ENCODE measurements at regions not wholly inside any gene's neighbourhood (a gene's known extent, or its start where the extent isn't known, plus 50 kb on each side); places are given as distances from the start of the nearest gene placed in this dataset.
"Not testable (repeated sequence)": the region's sequence is repeated elsewhere in the genome, so short reads cannot be mapped to it uniquely, and the experiment has no call there.

- Mint-ChIP-seq H3K4me3 (no peak overlapping the region), H3K4me1 (ENCODE audit: low read depth) (no peaks in the 10 kb centered on the region), H3K27ac (no peak overlapping the region), H3K9me3 (ENCODE audit: insufficient read depth) (peaks cover 17% of the 10 kb centered on the region), H3K27me3 (ENCODE audit: low read depth) (no peaks in the 10 kb centered on the region), H3K36me3 (ENCODE audit: low read depth) (no peaks in the 10 kb centered on the region)
- no peak for DNase-seq
- ChIA-PET CTCF (no interaction called here), POLR2A (no interaction called here)
- no peak for ATAC-seq
Measured at GRCh38 chr5:165393839-165394238, 1888.4 kb downstream of the MAT2B start.

- DNase-seq (no peak), ATAC-seq (no peak)
- Mint-ChIP-seq H3K27me3 (ENCODE audit: low read depth) (no peaks in the 10 kb centered on the region), H3K9me3 (ENCODE audit: insufficient read depth) (peaks cover 9% of the 10 kb centered on the region), H3K27ac (no peak overlapping the region), H3K4me3 (no peak overlapping the region), H3K4me1 (ENCODE audit: low read depth) (no peaks in the 10 kb centered on the region), H3K36me3 (ENCODE audit: low read depth) (no peaks in the 10 kb centered on the region)
- ChIA-PET POLR2A (no interaction called here), CTCF (no interaction called here)
Measured at GRCh38 chr5:165397516-165397915, 1892.1 kb downstream of the MAT2B start.

GRCh38 chr5:165400086-165400485 is 1894.7 kb downstream of the MAT2B start:
- Mint-ChIP-seq H3K4me3 (no peak overlapping the region), H3K27me3 (ENCODE audit: low read depth) (no peaks in the 10 kb centered on the region), H3K36me3 (ENCODE audit: low read depth) (no peaks in the 10 kb centered on the region), H3K4me1 (ENCODE audit: low read depth) (no peaks in the 10 kb centered on the region), H3K27ac (no peak overlapping the region), H3K9me3 (ENCODE audit: insufficient read depth) (peaks cover 6% of the 10 kb centered on the region)
- DNase-seq (no peak), ATAC-seq (no peak)
- ChIA-PET POLR2A (no interaction called here), CTCF (no interaction called here)

GRCh38 chr5:165404917-165405316 is 1899.5 kb downstream of the MAT2B start:
- no peaks in the 10 kb centered on the region for H3K9me3 Mint-ChIP-seq (ENCODE audit: insufficient read depth)
- ChIA-PET POLR2A (no interaction called here), CTCF (no interaction called here)
- no peaks in the 10 kb centered on the region for H3K27me3 Mint-ChIP-seq (ENCODE audit: low read depth)
- H3K27ac Mint-ChIP-seq = no peak overlapping the region
- no peak overlapping the region for H3K4me3 Mint-ChIP-seq
- no peaks in the 10 kb centered on the region for H3K4me1 Mint-ChIP-seq (ENCODE audit: low read depth)
- H3K36me3 Mint-ChIP-seq (ENCODE audit: low read depth) = no peaks in the 10 kb centered on the region
- no peak for DNase-seq
- no peak for ATAC-seq

DNA sequence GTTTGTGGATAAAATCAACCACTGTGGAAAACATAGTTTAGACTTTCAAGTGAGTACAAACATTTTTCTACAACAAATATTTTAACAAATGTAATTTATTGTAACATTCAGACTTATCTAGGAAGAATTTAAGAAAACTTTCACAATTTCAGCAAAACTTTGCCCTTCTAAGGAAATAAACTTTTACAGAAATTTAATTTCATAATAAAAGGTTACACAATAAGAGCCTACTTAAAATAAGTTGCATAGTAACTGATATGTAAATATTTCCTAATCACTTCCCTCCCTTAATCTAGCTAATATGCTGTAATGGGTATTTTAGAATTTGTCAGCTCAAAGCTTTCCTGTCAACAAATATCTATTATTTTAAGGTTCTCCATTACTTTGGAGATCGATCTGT is 1899.9 kb downstream of the MAT2B start:
- no peaks in the 10 kb centered on the region for H3K27me3 Mint-ChIP-seq (ENCODE audit: low read depth)
- no peak overlapping the region for H3K27ac Mint-ChIP-seq
- no peak overlapping the region for H3K4me3 Mint-ChIP-seq
- H3K4me1 Mint-ChIP-seq (ENCODE audit: low read depth) = no peaks in the 10 kb centered on the region
- no peaks in the 10 kb centered on the region for H3K9me3 Mint-ChIP-seq (ENCODE audit: insufficient read depth)
- CTCF ChIA-PET = no interaction called here
- ATAC-seq = no peak
- POLR2A ChIA-PET = no interaction called here
- DNase-seq = no peak
- no peaks in the 10 kb centered on the region for H3K36me3 Mint-ChIP-seq (ENCODE audit: low read depth)

- DNase-seq (no peak), ATAC-seq (no peak)
- Mint-ChIP-seq H3K36me3 (ENCODE audit: low read depth) (no peaks in the 10 kb centered on the region), H3K9me3 (ENCODE audit: insufficient read depth) (no peaks in the 10 kb centered on the region), H3K27me3 (ENCODE audit: low read depth) (no peaks in the 10 kb centered on the region), H3K4me1 (ENCODE audit: low read depth) (no peaks in the 10 kb centered on the region), H3K4me3 (no peak overlapping the region), H3K27ac (no peak overlapping the region)
- ChIA-PET CTCF (no interaction called here), POLR2A (no interaction called here)
Measured at GRCh38 chr5:165407352-165407751, 1901.9 kb downstream of the MAT2B start.

DNA sequence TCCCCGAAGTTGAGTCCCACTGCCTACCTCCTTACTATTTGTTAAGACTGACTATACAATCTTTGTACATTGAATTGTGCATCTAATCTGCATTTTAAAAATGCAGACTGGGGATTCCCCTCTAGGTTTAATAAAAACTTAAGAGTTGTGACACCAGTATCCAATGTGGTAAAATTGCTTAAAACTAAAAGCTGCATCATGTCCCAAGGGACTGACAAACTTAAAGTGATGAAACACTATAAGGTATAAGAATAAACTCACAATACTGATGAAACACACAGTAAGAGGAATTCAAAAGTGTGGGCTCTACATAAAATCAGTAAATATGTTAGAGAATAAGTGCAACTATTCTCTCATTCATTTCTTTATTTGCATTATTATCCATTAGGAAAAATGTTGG is 1905.1 kb downstream of the MAT2B start:
- H3K9me3 Mint-ChIP-seq (ENCODE audit: insufficient read depth) = no peaks in the 10 kb centered on the region
- POLR2A ChIA-PET = no interaction called here
- no peaks in the 10 kb centered on the region for H3K36me3 Mint-ChIP-seq (ENCODE audit: low read depth)
- no peak overlapping the region for H3K4me3 Mint-ChIP-seq
- H3K4me1 Mint-ChIP-seq (ENCODE audit: low read depth) = no peaks in the 10 kb centered on the region
- H3K27me3 Mint-ChIP-seq (ENCODE audit: low read depth) = no peaks in the 10 kb centered on the region
- CTCF ChIA-PET = no interaction called here
- ATAC-seq (no peak), DNase-seq (no peak)
- H3K27ac Mint-ChIP-seq = no peak overlapping the region

- DNase-seq; H3K27me3 Mint-ChIP-seq (ENCODE audit: low read depth); H3K4me3 Mint-ChIP-seq; H3K4me1 Mint-ChIP-seq (ENCODE audit: low read depth); H3K36me3 Mint-ChIP-seq (ENCODE audit: low read depth); H3K27ac Mint-ChIP-seq; POLR2A ChIA-PET; H3K9me3 Mint-ChIP-seq (ENCODE audit: insufficient read depth); ATAC-seq; CTCF ChIA-PET: not testable (repeated sequence)
Measured at GRCh38 chr5:165411532-165411931, 1906.1 kb downstream of the MAT2B start.

- Mint-ChIP-seq H3K4me1 (ENCODE audit: low read depth) (no peaks in the 10 kb centered on the region), H3K4me3 (no peak overlapping the region)
- POLR2A ChIA-PET = no interaction called here
Measured at GRCh38 chr5:165420493-165420892, 1915.1 kb downstream of the MAT2B start.

DNA sequence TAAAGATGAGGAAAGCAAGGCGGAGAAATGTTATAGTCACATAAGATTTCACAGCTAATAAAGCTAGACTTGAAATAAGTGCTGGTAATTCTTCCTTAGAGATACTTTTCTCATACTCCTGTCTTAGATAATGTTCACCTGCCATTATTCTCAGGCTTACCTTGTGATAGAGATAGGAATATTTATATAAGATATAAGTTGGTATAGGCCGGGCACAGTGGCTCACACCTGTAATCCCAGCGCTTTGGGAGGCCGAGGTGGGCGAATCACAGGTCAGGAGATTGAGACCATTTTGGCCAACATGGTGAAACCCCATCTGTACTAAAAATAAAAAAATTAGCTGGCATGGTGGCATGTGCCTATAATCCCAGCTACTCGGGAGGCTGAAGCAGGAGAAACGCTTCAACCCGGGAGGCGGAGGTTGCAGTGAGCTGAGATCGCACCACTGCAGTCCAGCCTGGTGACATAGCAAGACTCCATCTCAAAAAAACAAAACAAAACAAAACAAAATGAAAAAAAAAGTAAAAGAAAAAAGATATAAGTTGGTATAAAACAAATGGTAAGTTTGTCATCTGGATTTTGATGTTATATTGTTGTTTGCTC is 1918.4 kb downstream of the MAT2B start:
- no peaks in the 10 kb centered on the region for H3K4me1 Mint-ChIP-seq (ENCODE audit: low read depth)
- no peaks in the 10 kb centered on the region for H3K27me3 Mint-ChIP-seq (ENCODE audit: low read depth)
- H3K4me3 Mint-ChIP-seq = no peak overlapping the region
- ChIA-PET POLR2A (no interaction called here), CTCF (no interaction called here)
- DNase-seq = no peak
- H3K9me3 Mint-ChIP-seq (ENCODE audit: insufficient read depth) = peaks cover 3% of the 10 kb centered on the region
- H3K27ac Mint-ChIP-seq = no peak overlapping the region
- no peak for ATAC-seq
- H3K36me3 Mint-ChIP-seq (ENCODE audit: low read depth) = no peaks in the 10 kb centered on the region

More at GRCh38 chr5:165420493-165420892, 1915.1 kb downstream of the MAT2B start:
- CTCF ChIA-PET = no interaction called here
- ATAC-seq (no peak), DNase-seq (no peak)
- Mint-ChIP-seq H3K9me3 (ENCODE audit: insufficient read depth) (peaks cover 3% of the 10 kb centered on the region), H3K36me3 (ENCODE audit: low read depth) (no peaks in the 10 kb centered on the region), H3K27ac (no peak overlapping the region), H3K27me3 (ENCODE audit: low read depth) (no peaks in the 10 kb centered on the region)

- H3K4me3 Mint-ChIP-seq = no peak overlapping the region
Measured at GRCh38 chr5:165425594-165425993, 1920.2 kb downstream of the MAT2B start.

GRCh38 chr5:165448753-165449152 is 1943.3 kb downstream of the MAT2B start:
- no peak for ATAC-seq
- Mint-ChIP-seq H3K9me3 (ENCODE audit: insufficient read depth) (peaks cover 12% of the 10 kb centered on the region), H3K36me3 (ENCODE audit: low read depth) (no peaks in the 10 kb centered on the region), H3K4me1 (ENCODE audit: low read depth) (no peaks in the 10 kb centered on the region), H3K27ac (no peak overlapping the region), H3K27me3 (ENCODE audit: low read depth) (no peaks in the 10 kb centered on the region), H3K4me3 (no peak overlapping the region)
- no peak for DNase-seq
- POLR2A ChIA-PET = no interaction called here
- CTCF ChIA-PET = no interaction called here

More at GRCh38 chr5:165425594-165425993, 1920.2 kb downstream of the MAT2B start:
- H3K27me3 Mint-ChIP-seq (ENCODE audit: low read depth) = no peaks in the 10 kb centered on the region
- H3K27ac Mint-ChIP-seq = no peak overlapping the region
- H3K36me3 Mint-ChIP-seq (ENCODE audit: low read depth) = no peaks in the 10 kb centered on the region
- ChIA-PET CTCF (no interaction called here), POLR2A (no interaction called here)
- H3K4me1 Mint-ChIP-seq (ENCODE audit: low read depth) = no peaks in the 10 kb centered on the region
- no peak for ATAC-seq
- no peak for DNase-seq
- peaks cover 3% of the 10 kb centered on the region for H3K9me3 Mint-ChIP-seq (ENCODE audit: insufficient read depth)

DNA sequence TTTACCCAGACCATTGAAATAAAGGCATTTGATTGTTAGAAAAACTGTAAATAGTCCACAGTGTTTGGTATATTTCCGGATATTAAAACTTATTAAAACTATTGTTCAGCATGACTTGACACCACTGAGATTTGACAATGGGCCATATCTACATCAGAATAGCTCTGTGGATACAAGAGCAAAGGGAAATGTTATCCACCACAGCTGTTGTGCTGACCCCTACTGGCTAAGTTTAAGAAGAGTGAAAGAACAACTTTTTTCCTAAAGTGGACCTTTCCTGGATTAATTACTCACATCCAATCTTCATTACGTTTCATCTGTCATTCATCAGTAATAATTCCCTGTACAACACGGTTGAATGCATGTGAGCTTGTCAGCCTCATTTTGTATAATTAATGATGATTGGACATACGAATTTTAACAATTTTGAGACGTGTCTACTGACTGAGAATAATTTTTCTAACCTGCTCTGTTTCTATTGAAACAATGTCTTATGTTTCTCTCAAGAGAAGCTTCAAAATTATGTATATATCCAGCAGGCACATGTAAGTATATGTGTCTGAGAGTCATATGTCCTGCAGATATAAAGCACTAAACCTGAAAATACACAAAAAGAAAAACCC is 1952.6 kb downstream of the MAT2B start:
- Mint-ChIP-seq H3K4me3 (no peak overlapping the region), H3K9me3 (ENCODE audit: insufficient read depth) (no peaks in the 10 kb centered on the region), H3K36me3 (ENCODE audit: low read depth) (no peaks in the 10 kb centered on the region), H3K4me1 (ENCODE audit: low read depth) (no peaks in the 10 kb centered on the region), H3K27ac (no peak overlapping the region), H3K27me3 (ENCODE audit: low read depth) (no peaks in the 10 kb centered on the region)
- no peak for ATAC-seq
- no peak for DNase-seq
- ChIA-PET CTCF (no interaction called here), POLR2A (no interaction called here)

Measured in activated CD8-positive, alpha-beta T cell treated with anti-CD3 and anti-CD28 coated beads, Interleukin-2, amount 10 ng/mL, durations not matched to agents 7 days and 5 days (primary cell).